H1 (cell line): ENCODE measurements at regions not wholly inside any gene's neighbourhood (a gene's known extent, or its start where the extent isn't known, plus 50 kb on each side); places are given as distances from the start of the nearest gene placed in this dataset.

Experiments used
- CTCF ChIA-PET: fragments of 300-600 bp; sonication (Branson Sonifier 250); formaldehyde crosslinking; loops from one replicate; lab custom pipeline; 2021; ENCODE audit not compliant: partially characterized antibody; lab: Charles Lee
- POLR2A ChIA-PET: fragments of 300-600 bp; sonication (Branson Sonifier 250); formaldehyde crosslinking; loops from one replicate; lab custom pipeline; 2021; ENCODE audit warnings: inconsistent platforms; ENCODE audit not compliant: partially characterized antibody; lab: Charles Lee
- DNase-seq, 2 experiments: peaks; one replicate each; pipeline versions ENCODE4 v3.0.0 to v3.0.0-alpha.2; 2010 to 2022; ENCODE audit warnings: low spot score in 2 of 2, low read depth in 1 of 2, mixed read lengths in 1 of 2
- FAIRE-seq: peaks from 2 replicates; lab custom pipeline; 2011; peaks lifted over from hg19 to GRCh38; lab: Jason Lieb, UNC
- H2AFZ ChIP-seq: 2 replicates; pipeline ENCODE4 v1.8.1; 2012; ENCODE audit warnings: low read length, inconsistent platforms
- H2AK5ac ChIP-seq: 2 replicates; pipeline ENCODE4 v1.6.1; 2013; ENCODE audit warnings: low read depth, low read length
- H2BK120ac ChIP-seq: replicated peaks from 2 replicates; pipeline ENCODE3; 2013; ENCODE audit warnings: low read depth, low read length, inconsistent platforms
- H2BK12ac ChIP-seq: 2 replicates; pipeline ENCODE4 v1.6.1; 2013; ENCODE audit warnings: low read depth, low read length
- H2BK15ac ChIP-seq: 2 replicates; pipeline ENCODE4 v1.6.1; 2013; ENCODE audit warnings: low read length
- H2BK20ac ChIP-seq: 2 replicates; pipeline ENCODE4 v1.6.1; 2013; ENCODE audit warnings: low read length
- H2BK5ac ChIP-seq: 2 replicates; pipeline ENCODE4 v1.6.1; 2013; ENCODE audit warnings: low read depth, low read length
- H3K14ac ChIP-seq: 2 replicates; pipeline ENCODE4 v1.6.1; 2013; ENCODE audit warnings: inconsistent platforms; ENCODE audit not compliant: insufficient read length
- H3K18ac ChIP-seq: 2 replicates; pipeline ENCODE4 v1.6.1; 2013; ENCODE audit warnings: low read length; ENCODE audit errors: extremely low read depth
- H3K23ac ChIP-seq: 2 replicates; pipeline ENCODE4 v1.6.1; 2013; ENCODE audit warnings: inconsistent platforms; ENCODE audit not compliant: insufficient read length
- H3K23me2 ChIP-seq: 2 replicates; pipeline ENCODE4 v1.6.1; 2013; ENCODE audit warnings: low read depth, low read length
- H3K27ac ChIP-seq: 2 replicates; pipeline ENCODE4 v1.6.1; 2011; ENCODE audit warnings: low read depth, low read length, inconsistent platforms
- H3K27me3 ChIP-seq, 4 experiments: replicated peaks in 1 of 4; 1 replicate in 1 of 4; 2 replicates in 3 of 4; pipeline versions ENCODE4 v1.6.1 to v1.8.1; 2011 to 2013; ENCODE audit warnings: low read length in 3 of 4, mild to moderate bottlenecking in 3 of 4, inconsistent platforms in 2 of 4, mixed read lengths in 2 of 4, moderate library complexity in 1 of 4; ENCODE audit not compliant: control insufficient read depth in 3 of 4, insufficient read depth in 3 of 4; ENCODE audit errors: extremely low read depth in 1 of 4
- H3K36me3 ChIP-seq, 4 experiments: 2 replicates each; pipeline versions ENCODE4 v1.6.1 to v1.8.1; 2011 to 2013; ENCODE audit warnings: mild to moderate bottlenecking in 4 of 4, low read length in 3 of 4, moderate library complexity in 2 of 4, control low read depth in 1 of 4, inconsistent platforms in 1 of 4; ENCODE audit not compliant: insufficient read depth in 4 of 4, control insufficient read depth in 2 of 4
- H3K4ac ChIP-seq: replicated peaks from 2 replicates; pipeline ENCODE3; 2013; ENCODE audit warnings: low read length, low read depth, mixed read lengths, inconsistent platforms; ENCODE audit not compliant: insufficient read length
- H3K4me1 ChIP-seq, 4 experiments: replicated peaks in 1 of 4; 1 replicate in 1 of 4; 2 replicates in 3 of 4; pipeline versions ENCODE4 v1.6.1 to v1.8.1; 2011 to 2013; ENCODE audit warnings: low read length in 3 of 4, inconsistent platforms in 2 of 4, mixed read lengths in 1 of 4; ENCODE audit not compliant: insufficient read depth in 4 of 4, control insufficient read depth in 3 of 4
- H3K4me2 ChIP-seq, 2 experiments: 2 replicates each; pipeline versions ENCODE4 v1.6.1 to v1.8.1; 2011 to 2013; ENCODE audit warnings: low read depth in 2 of 2, low read length in 2 of 2, control low read depth in 1 of 2, inconsistent platforms in 1 of 2, mild to moderate bottlenecking in 1 of 2; ENCODE audit not compliant: insufficient read depth in 1 of 2
- H3K4me3 ChIP-seq, 4 experiments: fragments of 200-600, 300-600 bp in 1 of 4; sonication (generic), shearing (Covaris generic), sonication (Bioruptor Twin) in 1 of 4; 2 replicates each; pipeline versions ENCODE4 v1.5.1 to v1.8.1; 2011 to 2016; ENCODE audit warnings: low read length in 4 of 4, low read depth in 3 of 4, control low read depth in 2 of 4, inconsistent platforms in 2 of 4, mild to moderate bottlenecking in 2 of 4, mixed read lengths in 1 of 4, moderate library complexity in 1 of 4; ENCODE audit not compliant: insufficient read depth in 2 of 4; ENCODE audit errors: extremely low read depth in 1 of 4
- H3K56ac ChIP-seq: replicated peaks from 2 replicates; pipeline ENCODE3; 2013; ENCODE audit warnings: low read depth, mild to moderate bottlenecking, mixed read lengths, low read length, inconsistent platforms; ENCODE audit not compliant: insufficient read length
- H3K79me1 ChIP-seq: 2 replicates; pipeline ENCODE4 v1.6.1; 2013; ENCODE audit warnings: low read depth, low read length, control low read depth
- H3K79me2 ChIP-seq, 2 experiments: 2 replicates each; pipeline versions ENCODE4 v1.6.1 to v1.8.1; 2012 to 2013; ENCODE audit warnings: low read length in 2 of 2, mild to moderate bottlenecking in 2 of 2, inconsistent platforms in 1 of 2; ENCODE audit not compliant: insufficient read depth in 2 of 2, control insufficient read depth in 1 of 2
- H3K9ac ChIP-seq, 4 experiments: replicated peaks in 1 of 4; 1 replicate in 1 of 4; 2 replicates in 3 of 4; pipeline versions ENCODE4 v1.6.1 to v1.8.1; 2011 to 2013; ENCODE audit warnings: low read depth in 3 of 4, low read length in 3 of 4, control low read depth in 2 of 4, mild to moderate bottlenecking in 2 of 4, moderate library complexity in 2 of 4, inconsistent platforms in 1 of 4; ENCODE audit errors: extremely low read depth in 1 of 4
- H3K9me3 ChIP-seq, 2 experiments: 2 replicates each; pipeline versions ENCODE4 v1.6.1 to v1.8.1; 2012 to 2013; ENCODE audit warnings: mild to moderate bottlenecking in 2 of 2, moderate library complexity in 2 of 2, control low read depth in 1 of 2, inconsistent platforms in 1 of 2, low read depth in 1 of 2, low read length in 1 of 2, mixed read lengths in 1 of 2; ENCODE audit not compliant: insufficient read depth in 2 of 2
- H4K20me1 ChIP-seq, 2 experiments: replicated peaks in 1 of 2; 2 replicates each; pipeline versions ENCODE3 to v1.8.1; 2011 to 2013; ENCODE audit warnings: inconsistent platforms in 2 of 2, low read length in 2 of 2, mild to moderate bottlenecking in 1 of 2; ENCODE audit not compliant: insufficient read depth in 2 of 2, control insufficient read depth in 1 of 2
- H4K5ac ChIP-seq: 2 replicates; pipeline ENCODE4 v1.6.1; 2013; ENCODE audit warnings: low read length, low read depth, mixed read lengths, inconsistent platforms; ENCODE audit not compliant: insufficient read length
- H4K8ac ChIP-seq: 2 replicates; pipeline ENCODE4 v1.8.0; 2013; ENCODE audit warnings: mild to moderate bottlenecking, moderate library complexity, low read length, inconsistent platforms; ENCODE audit not compliant: insufficient read depth; ENCODE audit errors: extremely low read depth
- H4K91ac ChIP-seq: replicated peaks from 2 replicates; pipeline ENCODE3; 2013; ENCODE audit warnings: low read length, mixed read lengths, inconsistent platforms; ENCODE audit not compliant: insufficient read length
- BACH1 ChIP-seq: IDR thresholded peaks from 2 replicates; pipeline ENCODE4 v1.6.1; 2012; ENCODE audit warnings: low read length, improper control_type of control experiment
- CBX5 ChIP-seq: fragments of 300-800, 300-1000 bp; sonication (generic); IDR thresholded peaks from 2 replicates; pipeline ENCODE4 v1.7.1; 2016; ENCODE audit warnings: antibody characterized with exemption, low read length, low read depth
- E2F6 ChIP-seq: IDR thresholded peaks from 2 replicates; pipeline ENCODE4 v1.6.1; 2012; ENCODE audit warnings: inconsistent platforms
- GABPA ChIP-seq: IDR thresholded peaks from 2 replicates; pipeline ENCODE4 v1.6.1; 2011; ENCODE audit warnings: mild to moderate bottlenecking, low read length, moderate library complexity, borderline replicate concordance; ENCODE audit not compliant: insufficient read depth
- JUN ChIP-seq: IDR thresholded peaks from 2 replicates; pipeline ENCODE4 v1.6.1; 2011; ENCODE audit warnings: low read depth, mild to moderate bottlenecking, improper control_type of control experiment, low read length
- JUND ChIP-seq: IDR thresholded peaks from 2 replicates; pipeline ENCODE4 v1.6.1; 2011; ENCODE audit warnings: mild to moderate bottlenecking, improper control_type of control experiment, low read length
- MAFK ChIP-seq: IDR thresholded peaks from 2 replicates; pipeline ENCODE4 v1.6.1; 2012; ENCODE audit warnings: low read depth, mild to moderate bottlenecking, improper control_type of control experiment, low read length
- POU5F1 ChIP-seq: IDR thresholded peaks from 2 replicates; pipeline ENCODE4 v1.6.1; 2011; ENCODE audit warnings: low read depth, mild to moderate bottlenecking, low read length, moderate library complexity
- RXRA ChIP-seq: IDR thresholded peaks from 2 replicates; pipeline ENCODE4 v1.6.1; 2011; ENCODE audit warnings: low read depth, mild to moderate bottlenecking, low read length, moderate library complexity; ENCODE audit not compliant: insufficient read depth
- SP2 ChIP-seq: IDR thresholded peaks from 2 replicates; pipeline ENCODE4 v1.6.1; 2012; ENCODE audit warnings: mild to moderate bottlenecking, low read length, inconsistent platforms
- TAF1 ChIP-seq: IDR thresholded peaks from 2 replicates; pipeline ENCODE4 v1.6.1; 2011; ENCODE audit warnings: mild to moderate bottlenecking, low read depth, low read length
- TAF7 ChIP-seq: optimal IDR thresholded peaks from 2 replicates; pipeline ENCODE3; 2011; ENCODE audit warnings: low read depth, mild to moderate bottlenecking, inconsistent platforms, low read length, moderate library complexity, borderline replicate concordance
- USF2 ChIP-seq: IDR thresholded peaks from 2 replicates; pipeline ENCODE4 v1.6.1; 2011; ENCODE audit warnings: low read length, improper control_type of control experiment
- WGBS, 2 experiments: shearing (Covaris generic) in 1 of 2; methylation state at CpG; one replicate each; pipeline versions ENCODE4 v1.1.6 to v1.1.7; 2013 to 2015; ENCODE audit warnings: low lambda C conversion rate in 2 of 2, mixed read lengths in 2 of 2, inconsistent platforms in 1 of 2, low coverage in 1 of 2, missing lambda C conversion rate in 1 of 2; ENCODE audit not compliant: insufficient replicate concordance in 2 of 2, insufficient coverage in 1 of 2, insufficient read length in 1 of 2; ENCODE audit errors: extremely low coverage in 1 of 2, missing lambda C conversion rate in 1 of 2; 5-methylcytosine and 5-hydroxymethylcytosine counted together

GRCh38 chr4:106615410-106615945 is 246.9 kb upstream of the GIMD1 start:
- Histone ChIP-seq H3K23me2 (no peaks in the 10 kb centered on the region), H3K4me2 (no peak overlapping the region), H3K9ac (no peak overlapping the region), H3K4me1 (no peaks in the 10 kb centered on the region), H4K8ac (no peak overlapping the region), H3K79me2 (no peaks in the 10 kb centered on the region), H2BK12ac (no peak overlapping the region), H3K18ac (no peak overlapping the region), H3K27ac (no peak overlapping the region), H2BK5ac (no peak overlapping the region), H2AK5ac (no peak overlapping the region), H4K5ac (no peak overlapping the region), H3K36me3 (no peaks in the 10 kb centered on the region), H4K20me1 (no peaks in the 10 kb centered on the region), H3K14ac (no peak overlapping the region), H2BK120ac (no peak overlapping the region), H2AFZ (no peak overlapping the region), H3K56ac (no peak overlapping the region), H3K9me3 (0 out of 4 replicates have a peak, but pooled peaks cover 0 to 2% of the 10 kb centered on the region in 2 experiments), H3K4ac (no peak overlapping the region), H3K23ac (no peak overlapping the region), H2BK20ac (no peak overlapping the region), H3K27me3 (no peaks in the 10 kb centered on the region), H3K4me3 (no peak overlapping the region), H4K91ac (no peak overlapping the region), H2BK15ac (no peak overlapping the region), H3K79me1 (no peaks in the 10 kb centered on the region)
- TF ChIP-seq MAFK: peak; percentile 99
- TF ChIP-seq USF2: no peak
- TF ChIP-seq TAF1: no peak
- no peak for TF ChIP-seq JUND
- no peak for TF ChIP-seq TAF7
- TF ChIP-seq SP2: no peak
- no peak for TF ChIP-seq RXRA
- no peak for TF ChIP-seq CBX5
- TF ChIP-seq GABPA: no peak
- TF ChIP-seq JUN: no peak
- no peak for TF ChIP-seq POU5F1
- peak; percentile 81 for TF ChIP-seq BACH1
- TF ChIP-seq E2F6: no peak
- FAIRE-seq (no peak), DNase-seq (no peak)
- CTCF ChIA-PET: interaction anchor here (0.8 kb wide), 1 partner anchor 835 kb away, joined by 3 read pairs; no protein-coding TSS in a partner anchor
- POLR2A ChIA-PET: no interaction called here
- 90% methylated on average over 4 of the region's 4 CpGs; no CpG with 5 or more reads in 1 of the 2 experiments for WGBS, 2 experiments
